ENCODE measurements at regions not wholly inside any gene's neighbourhood (a gene's known extent, or its start where the extent isn't known, plus 50 kb on each side); places are given as distances from the start of the nearest gene placed in this dataset.
A peak's percentile ranks its signal among the peaks of the same experiment; 100 is the strongest.

DNA sequence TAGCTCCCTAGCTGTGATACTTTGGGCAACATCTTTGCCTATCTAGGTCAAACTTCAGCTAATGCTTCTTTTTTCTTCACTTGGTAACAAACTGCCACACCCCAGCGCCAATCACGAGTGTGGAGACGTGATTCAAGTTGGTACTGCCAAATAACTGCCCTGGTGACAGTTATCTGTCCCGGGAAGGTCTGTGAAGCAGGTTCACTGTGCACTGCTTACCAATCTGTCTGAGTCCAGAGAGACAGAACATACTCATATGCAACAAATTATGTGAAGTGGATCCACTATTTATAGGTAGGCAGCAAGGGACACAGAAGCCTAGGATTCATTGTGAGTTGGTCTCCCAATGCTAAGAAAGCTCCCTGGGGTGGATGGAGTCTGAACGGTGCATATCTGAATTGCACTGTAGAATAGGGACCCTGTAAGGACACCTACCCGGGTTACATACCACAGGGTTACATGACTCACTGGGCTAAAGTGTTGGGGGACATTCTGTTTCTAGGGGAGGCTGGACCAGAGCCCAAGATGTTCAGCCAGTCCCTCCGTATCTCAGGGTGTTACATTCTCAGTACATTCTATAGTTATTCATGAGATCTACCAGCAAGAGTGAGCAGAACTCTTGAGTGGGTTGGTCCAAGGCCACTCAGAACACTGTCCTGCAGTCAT is 95.4 kb upstream of the STC2 start:
- Histone ChIP-seq H2BK5ac (ENCODE audit: low read length) (no peak overlapping the region), H3K56ac (ENCODE audit: low read length) (no peak overlapping the region), H3K4me3 (ENCODE audit: low read length) (no peak overlapping the region), H3K4me2 (ENCODE audit: low read length) (no peak overlapping the region), H3K23ac (ENCODE audit: low read length) (no peak overlapping the region), H3K36me3 (ENCODE audit: control insufficient read depth, insufficient read depth, low read length) (no peaks in the 10 kb centered on the region), H2AK5ac (ENCODE audit: low read length) (no peak overlapping the region), H3K4ac (ENCODE audit: low read depth, low read length) (no peak overlapping the region), H4K8ac (ENCODE audit: low read depth, low read length) (no peak overlapping the region), H3K79me2 (ENCODE audit: control insufficient read depth, insufficient read depth, low read length) (no peaks in the 10 kb centered on the region), H3K18ac (ENCODE audit: low read length) (no peak overlapping the region), H2BK15ac (replicated peaks; ENCODE audit: low read depth) (no peak overlapping the region), H3K27ac (ENCODE audit: low read depth, low read length) (no peak overlapping the region), H2BK120ac (ENCODE audit: low read depth, low read length) (no peak overlapping the region), H4K5ac (ENCODE audit: low read length) (no peak overlapping the region), H3K79me1 (ENCODE audit: low read length) (no peaks in the 10 kb centered on the region), H3K4me1 (ENCODE audit: control insufficient read depth, low read depth, low read length) (no peaks in the 10 kb centered on the region), H3K9ac (ENCODE audit: low read length) (no peak overlapping the region), H3K27me3 (ENCODE audit: insufficient read depth, low read length, poor library complexity) (no peaks in the 10 kb centered on the region)
- no peak for DNase-seq
- WGBS (ENCODE audit: extremely low coverage, insufficient coverage, low lambda C conversion rate) = no CpG with 5 or more reads among the region's 7 CpGs

DNA sequence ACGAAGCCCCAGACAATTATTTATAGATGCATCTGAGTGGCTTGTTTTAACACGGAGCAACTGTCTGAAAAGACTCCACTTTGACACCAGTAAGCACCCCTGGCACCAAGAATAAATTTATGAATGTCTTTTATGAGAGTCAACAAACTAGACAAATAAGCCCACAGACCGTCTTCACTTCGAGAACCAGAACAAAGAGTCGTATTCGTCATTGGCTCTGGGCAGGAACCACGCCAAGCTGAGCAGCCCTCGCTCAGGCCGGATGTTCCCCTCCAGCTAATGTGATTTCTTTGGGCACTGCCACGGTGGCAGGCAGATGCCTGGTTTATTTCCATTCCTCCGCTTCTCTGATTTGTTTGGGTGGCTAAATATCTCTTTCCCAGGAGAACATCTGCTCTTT is 91.9 kb upstream of the STC2 start:
- Histone ChIP-seq H3K9ac (ENCODE audit: low read length) (no peak overlapping the region), H4K8ac (ENCODE audit: low read depth, low read length) (no peak overlapping the region)
- no CpG with 5 or more reads among the region's 11 CpGs for WGBS (ENCODE audit: extremely low coverage, insufficient coverage, low lambda C conversion rate)

DNA sequence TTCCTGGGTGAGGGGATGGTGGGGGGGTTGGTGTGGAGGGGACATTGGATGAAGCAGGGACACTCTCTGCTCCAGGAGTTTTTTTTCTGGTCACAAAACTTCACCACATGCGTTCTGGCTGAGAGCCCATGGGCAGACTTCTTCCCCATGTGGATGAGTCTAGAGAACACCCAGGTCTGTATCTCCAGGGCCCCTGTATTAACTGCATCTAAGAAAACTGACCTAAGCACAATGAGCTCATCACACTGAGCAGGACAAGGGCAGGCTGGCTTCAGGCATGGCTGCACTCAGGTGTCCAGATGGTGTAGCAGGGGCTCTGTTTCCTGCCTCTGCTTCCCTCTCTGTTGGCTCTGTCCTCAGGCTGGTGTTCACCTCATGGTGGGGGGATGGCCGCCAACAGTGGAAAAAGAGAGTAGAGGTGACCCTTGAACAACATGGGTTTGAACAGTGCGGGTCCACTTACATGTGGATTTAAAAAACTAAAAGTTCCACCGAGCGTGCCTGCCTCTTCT is 85.3 kb upstream of the STC2 start:
- no peak overlapping the region for H4K5ac ChIP-seq (ENCODE audit: low read length)
- no peak overlapping the region for H3K27ac ChIP-seq (ENCODE audit: low read depth, low read length)
- H4K8ac ChIP-seq (ENCODE audit: low read depth, low read length) = no peak overlapping the region
- H3K18ac ChIP-seq (ENCODE audit: low read length) = no peak overlapping the region
- H3K79me2 ChIP-seq (ENCODE audit: control insufficient read depth, insufficient read depth, low read length) = no peaks in the 10 kb centered on the region
- no peak overlapping the region for H2BK15ac ChIP-seq (replicated peaks; ENCODE audit: low read depth)
- no peak overlapping the region for H3K9ac ChIP-seq (ENCODE audit: low read length)
- H2AK5ac ChIP-seq (ENCODE audit: low read length) = no peak overlapping the region
- H3K27me3 ChIP-seq (ENCODE audit: insufficient read depth, low read length, poor library complexity) = no peaks in the 10 kb centered on the region
- H3K4me3 ChIP-seq (ENCODE audit: low read length) = no peak overlapping the region
- no peaks in the 10 kb centered on the region for H3K79me1 ChIP-seq (ENCODE audit: low read length)
- no peak overlapping the region for H3K4me2 ChIP-seq (ENCODE audit: low read length)
- H2BK5ac ChIP-seq (ENCODE audit: low read length) = no peak overlapping the region
- H2BK120ac ChIP-seq (ENCODE audit: low read depth, low read length) = no peak overlapping the region
- H3K4ac ChIP-seq (ENCODE audit: low read depth, low read length) = no peak overlapping the region
- WGBS (ENCODE audit: extremely low coverage, insufficient coverage, low lambda C conversion rate) = no CpG with 5 or more reads among the region's 5 CpGs
- no peaks in the 10 kb centered on the region for H3K36me3 ChIP-seq (ENCODE audit: control insufficient read depth, insufficient read depth, low read length)
- DNase-seq = no peak
- H3K56ac ChIP-seq (ENCODE audit: low read length) = no peak overlapping the region
- H3K4me1 ChIP-seq (ENCODE audit: control insufficient read depth, low read depth, low read length) = no peaks in the 10 kb centered on the region
- no peak overlapping the region for H3K23ac ChIP-seq (ENCODE audit: low read length)

More for the DNA sequence above, 91.9 kb upstream of the STC2 start:
- H3K23ac ChIP-seq (ENCODE audit: low read length) = no peak overlapping the region
- H3K4me2 ChIP-seq (ENCODE audit: low read length) = no peak overlapping the region
- H3K36me3 ChIP-seq (ENCODE audit: control insufficient read depth, insufficient read depth, low read length) = no peaks in the 10 kb centered on the region
- H3K27me3 ChIP-seq (ENCODE audit: insufficient read depth, low read length, poor library complexity) = no peaks in the 10 kb centered on the region
- no peak overlapping the region for H3K18ac ChIP-seq (ENCODE audit: low read length)
- no peak overlapping the region for H2BK120ac ChIP-seq (ENCODE audit: low read depth, low read length)
- no peak overlapping the region for H2BK15ac ChIP-seq (replicated peaks; ENCODE audit: low read depth)
- no peaks in the 10 kb centered on the region for H3K4me1 ChIP-seq (ENCODE audit: control insufficient read depth, low read depth, low read length)
- H2AK5ac ChIP-seq (ENCODE audit: low read length) = no peak overlapping the region
- no peak overlapping the region for H3K4ac ChIP-seq (ENCODE audit: low read depth, low read length)
- no peak overlapping the region for H4K5ac ChIP-seq (ENCODE audit: low read length)
- DNase-seq = no peak
- H3K4me3 ChIP-seq (ENCODE audit: low read length) = no peak overlapping the region
- no peak overlapping the region for H3K27ac ChIP-seq (ENCODE audit: low read depth, low read length)
- H3K56ac ChIP-seq (ENCODE audit: low read length) = no peak overlapping the region
- no peak overlapping the region for H2BK5ac ChIP-seq (ENCODE audit: low read length)
- H3K79me1 ChIP-seq (ENCODE audit: low read length) = no peaks in the 10 kb centered on the region
- H3K79me2 ChIP-seq (ENCODE audit: control insufficient read depth, insufficient read depth, low read length) = no peaks in the 10 kb centered on the region

DNA sequence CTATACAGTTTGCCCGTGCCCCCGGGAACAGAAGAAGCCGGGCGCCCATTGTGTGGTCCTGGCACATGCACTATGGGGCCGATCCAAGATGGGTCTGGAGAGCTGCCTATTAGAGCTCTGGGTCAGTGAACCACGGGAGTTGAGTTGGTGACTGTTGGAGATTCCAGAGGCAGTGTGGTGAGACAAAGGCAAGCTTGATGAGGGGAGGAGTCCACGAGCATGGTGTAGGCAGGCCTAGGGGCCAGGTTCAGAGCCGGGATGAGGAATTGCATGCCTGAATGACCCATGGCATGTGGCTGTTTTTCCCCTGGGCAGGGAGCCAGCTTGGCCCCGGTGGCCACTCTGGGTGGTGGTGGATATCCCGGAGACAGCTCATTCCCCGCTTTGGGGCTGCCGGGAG is 84.4 kb upstream of the STC2 start:
- H3K79me2 ChIP-seq (ENCODE audit: control insufficient read depth, insufficient read depth, low read length) = no peaks in the 10 kb centered on the region
- H3K18ac ChIP-seq (ENCODE audit: low read length) = no peak overlapping the region
- no peak overlapping the region for H3K9ac ChIP-seq (ENCODE audit: low read length)
- no peak overlapping the region for H4K5ac ChIP-seq (ENCODE audit: low read length)
- H4K8ac ChIP-seq (ENCODE audit: low read depth, low read length) = no peak overlapping the region
- no peak overlapping the region for H3K4me3 ChIP-seq (ENCODE audit: low read length)
- no peak overlapping the region for H3K56ac ChIP-seq (ENCODE audit: low read length)
- H3K27ac ChIP-seq (ENCODE audit: low read depth, low read length) = no peak overlapping the region
- WGBS (ENCODE audit: extremely low coverage, insufficient coverage, low lambda C conversion rate) = no CpG with 5 or more reads among the region's 12 CpGs
- no peaks in the 10 kb centered on the region for H3K27me3 ChIP-seq (ENCODE audit: insufficient read depth, low read length, poor library complexity)
- H3K36me3 ChIP-seq (ENCODE audit: control insufficient read depth, insufficient read depth, low read length) = no peaks in the 10 kb centered on the region
- H3K4me1 ChIP-seq (ENCODE audit: control insufficient read depth, low read depth, low read length) = no peaks in the 10 kb centered on the region
- H2BK120ac ChIP-seq (ENCODE audit: low read depth, low read length) = no peak overlapping the region
- H3K4ac ChIP-seq (ENCODE audit: low read depth, low read length) = no peak overlapping the region
- H3K4me2 ChIP-seq (ENCODE audit: low read length) = no peak overlapping the region
- peak; percentile 9 for DNase-seq
- H2BK15ac ChIP-seq (replicated peaks; ENCODE audit: low read depth) = no peak overlapping the region
- H2AK5ac ChIP-seq (ENCODE audit: low read length) = no peak overlapping the region
- H3K79me1 ChIP-seq (ENCODE audit: low read length) = no peaks in the 10 kb centered on the region
- H3K23ac ChIP-seq (ENCODE audit: low read length) = no peak overlapping the region
- no peak overlapping the region for H2BK5ac ChIP-seq (ENCODE audit: low read length)

DNA sequence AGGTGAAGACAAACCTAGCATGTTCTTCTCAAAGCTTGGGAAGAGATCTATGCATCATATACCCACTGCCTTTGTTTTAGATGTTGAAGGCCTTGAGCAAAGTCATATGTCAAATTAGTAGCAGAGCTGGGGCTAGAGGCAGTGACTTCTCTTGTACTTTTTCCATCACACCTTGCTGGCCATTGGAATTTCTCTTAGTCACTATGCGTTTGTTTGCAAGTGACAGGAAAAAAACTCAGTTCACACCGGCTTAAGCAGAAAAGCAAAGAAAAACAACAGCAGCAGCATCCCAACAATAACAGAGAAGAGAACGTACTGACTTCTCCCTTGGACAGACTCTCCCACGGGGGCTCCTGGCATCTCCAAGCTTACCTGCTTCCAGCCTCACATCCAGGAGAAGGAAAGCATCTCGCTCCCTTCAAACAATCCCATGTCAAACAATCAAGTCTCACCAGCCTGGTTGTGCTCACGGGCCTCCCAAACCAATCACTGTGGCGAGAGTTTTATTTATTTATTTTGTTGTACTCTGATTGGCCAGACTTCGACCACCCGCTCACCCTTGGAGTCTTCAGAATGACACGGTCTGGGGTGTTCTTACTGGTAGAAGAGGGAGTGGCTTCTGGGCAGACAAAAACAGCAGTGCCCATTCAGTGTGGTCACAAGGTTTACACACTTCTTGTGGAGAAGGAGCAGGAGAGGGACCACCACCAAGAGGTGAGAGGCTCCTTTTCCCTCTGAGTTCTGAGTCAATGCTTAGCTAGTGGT is 83.8 kb upstream of the STC2 start:
- H3K56ac ChIP-seq (ENCODE audit: low read length) = no peak overlapping the region
- H3K4me2 ChIP-seq (ENCODE audit: low read length) = no peak overlapping the region
- no CpG with 5 or more reads among the region's 10 CpGs for WGBS (ENCODE audit: extremely low coverage, insufficient coverage, low lambda C conversion rate)
- no peaks in the 10 kb centered on the region for H3K79me1 ChIP-seq (ENCODE audit: low read length)
- no peaks in the 10 kb centered on the region for H3K36me3 ChIP-seq (ENCODE audit: control insufficient read depth, insufficient read depth, low read length)
- H3K27ac ChIP-seq (ENCODE audit: low read depth, low read length) = no peak overlapping the region
- H3K4me1 ChIP-seq (ENCODE audit: control insufficient read depth, low read depth, low read length) = no peaks in the 10 kb centered on the region
- H3K18ac ChIP-seq (ENCODE audit: low read length) = no peak overlapping the region
- H2BK15ac ChIP-seq (replicated peaks; ENCODE audit: low read depth) = no peak overlapping the region
- H2BK5ac ChIP-seq (ENCODE audit: low read length) = no peak overlapping the region
- H3K4me3 ChIP-seq (ENCODE audit: low read length) = no peak overlapping the region
- no peak overlapping the region for H3K4ac ChIP-seq (ENCODE audit: low read depth, low read length)
- no peak overlapping the region for H3K9ac ChIP-seq (ENCODE audit: low read length)
- no peak for DNase-seq
- no peak overlapping the region for H2AK5ac ChIP-seq (ENCODE audit: low read length)
- no peak overlapping the region for H2BK120ac ChIP-seq (ENCODE audit: low read depth, low read length)
- no peak overlapping the region for H4K5ac ChIP-seq (ENCODE audit: low read length)
- no peak overlapping the region for H3K23ac ChIP-seq (ENCODE audit: low read length)
- no peaks in the 10 kb centered on the region for H3K27me3 ChIP-seq (ENCODE audit: insufficient read depth, low read length, poor library complexity)
- no peak overlapping the region for H4K8ac ChIP-seq (ENCODE audit: low read depth, low read length)
- no peaks in the 10 kb centered on the region for H3K79me2 ChIP-seq (ENCODE audit: control insufficient read depth, insufficient read depth, low read length)

Measured in mesendoderm (in vitro differentiated cells).